ENCODE measurements at regions not wholly inside any gene's neighbourhood (a gene's known extent, or its start where the extent isn't known, plus 50 kb on each side); places are given as distances from the start of the nearest gene placed in this dataset.

GRCh38 chr9:18238254-18238653 is 235.7 kb upstream of the ADAMTSL1 start:
- Histone ChIP-seq H3K4me3 (ENCODE audit: insufficient read depth, low read length, poor library complexity, severe bottlenecking) (no peak overlapping the region), H3K9me2 (replicated peaks; ENCODE audit: insufficient read depth, low read length) (no peaks in the 10 kb centered on the region), H3K9me3 (ENCODE audit: insufficient read depth, low read length) (peaks cover 3% of the 10 kb centered on the region; the same call in 1 of the 2 replicates), H3K9ac (ENCODE audit: low read length) (no peak overlapping the region), H3K79me2 (ENCODE audit: insufficient read depth, low read length) (no peaks in the 10 kb centered on the region), H3K27me3 (ENCODE audit: low read length) (no peaks in the 10 kb centered on the region), H3F3A (ENCODE audit: insufficient read depth) (no peaks in the 10 kb centered on the region), H3K27ac (ENCODE audit: low read depth, low read length) (no peak overlapping the region), H2AFZ (ENCODE audit: low read depth, low read length, severe bottlenecking) (no peak overlapping the region), H4K20me1 (ENCODE audit: low read depth, low read length) (no peaks in the 10 kb centered on the region), H3K4me2 (ENCODE audit: low read depth, low read length, poor library complexity, severe bottlenecking) (no peak overlapping the region), H3K36me3 (ENCODE audit: low read length) (no peaks in the 10 kb centered on the region)
- TF ChIP-seq EZH2phosphoT487 (conservative IDR thresholded peaks at IDR 0.05; ENCODE audit: low read length) (no peak), CTCF (IDR thresholded peaks at IDR 0.05; ENCODE audit: insufficient read depth, low read length, poor library complexity, severe bottlenecking) (no peak)

- Histone ChIP-seq H3K9me2 (replicated peaks; ENCODE audit: insufficient read depth, low read length) (no peaks in the 10 kb centered on the region), H4K20me1 (ENCODE audit: low read depth, low read length) (no peaks in the 10 kb centered on the region), H3K4me2 (ENCODE audit: low read depth, low read length, poor library complexity, severe bottlenecking) (no peak overlapping the region), H3K36me3 (ENCODE audit: low read length) (no peaks in the 10 kb centered on the region), H3K9me3 (ENCODE audit: insufficient read depth, low read length) (peaks cover 3% of the 10 kb centered on the region; the same call in 1 of the 2 replicates), H3K27me3 (ENCODE audit: low read length) (no peaks in the 10 kb centered on the region), H3F3A (ENCODE audit: insufficient read depth) (no peaks in the 10 kb centered on the region), H3K79me2 (ENCODE audit: insufficient read depth, low read length) (no peaks in the 10 kb centered on the region), H3K27ac (ENCODE audit: low read depth, low read length) (no peak overlapping the region), H3K4me3 (ENCODE audit: insufficient read depth, low read length, poor library complexity, severe bottlenecking) (no peak overlapping the region), H2AFZ (ENCODE audit: low read depth, low read length, severe bottlenecking) (no peak overlapping the region), H3K9ac (ENCODE audit: low read length) (no peak overlapping the region)
- TF ChIP-seq EZH2phosphoT487 (conservative IDR thresholded peaks at IDR 0.05; ENCODE audit: low read length) (no peak), CTCF (IDR thresholded peaks at IDR 0.05; ENCODE audit: insufficient read depth, low read length, poor library complexity, severe bottlenecking) (no peak)
Observed at GRCh38 chr9:18238752-18239447, 235.1 kb upstream of the ADAMTSL1 start.

- Histone ChIP-seq H3K27me3 (ENCODE audit: low read length) (no peaks in the 10 kb centered on the region), H3K79me2 (ENCODE audit: insufficient read depth, low read length) (no peaks in the 10 kb centered on the region), H4K20me1 (ENCODE audit: low read depth, low read length) (no peaks in the 10 kb centered on the region), H3K4me3 (ENCODE audit: insufficient read depth, low read length, poor library complexity, severe bottlenecking) (no peak overlapping the region), H3K27ac (ENCODE audit: low read depth, low read length) (no peak overlapping the region), H3K9ac (ENCODE audit: low read length) (no peak overlapping the region), H3K9me2 (replicated peaks; ENCODE audit: insufficient read depth, low read length) (no peaks in the 10 kb centered on the region), H3K4me2 (ENCODE audit: low read depth, low read length, poor library complexity, severe bottlenecking) (no peak overlapping the region), H2AFZ (ENCODE audit: low read depth, low read length, severe bottlenecking) (no peak overlapping the region), H3K36me3 (ENCODE audit: low read length) (no peaks in the 10 kb centered on the region), H3F3A (ENCODE audit: insufficient read depth) (no peaks in the 10 kb centered on the region), H3K9me3 (ENCODE audit: insufficient read depth, low read length) (peaks cover 3% of the 10 kb centered on the region; the same call in 1 of the 2 replicates)
- TF ChIP-seq CTCF (IDR thresholded peaks at IDR 0.05; ENCODE audit: insufficient read depth, low read length, poor library complexity, severe bottlenecking) (no peak), EZH2phosphoT487 (conservative IDR thresholded peaks at IDR 0.05; ENCODE audit: low read length) (no peak)
Observed at GRCh38 chr9:18240213-18240612, 233.7 kb upstream of the ADAMTSL1 start.

All from SU-DHL-6 (cell line).